Activated B cell treated with CpG ODN at 0.5 μM for 24 hours (primary cell): ENCODE measurements at regions not wholly inside any gene's neighbourhood (a gene's known extent, or its start where the extent isn't known, plus 50 kb on each side); places are given as distances from the start of the nearest gene placed in this dataset.

Experiments used
- ATAC-seq: fragments of 200-7000 bp; cut with Tn5 transposase; one replicate; pipeline ENCODE4 v1.10.0; 2021; ENCODE audit warnings: low read depth, mild to moderate bottlenecking, moderate library complexity
- CTCF ChIA-PET: fragments of 350-600 bp; sonication (Branson Sonifier 250); formaldehyde crosslinking; loops from one replicate; lab custom pipeline; 2021; ENCODE audit warnings: antibody characterized with exemption; lab: Charles Lee
- POLR2A ChIA-PET: fragments of 350-600 bp; sonication (Branson Sonifier 250); formaldehyde crosslinking; loops from one replicate; lab custom pipeline; 2021; ENCODE audit warnings: antibody characterized with exemption; lab: Charles Lee
- DNase-seq: peaks from one replicate; pipeline ENCODE4 v3.0.0; 2022
- H3K27ac Mint-ChIP-seq: one replicate; pipeline ENCODE4 v1.8.0; 2020; ENCODE audit warnings: mixed read lengths
- H3K27me3 Mint-ChIP-seq: one replicate; pipeline ENCODE4 v1.8.0; 2021; ENCODE audit warnings: mixed read lengths
- H3K36me3 Mint-ChIP-seq: one replicate; pipeline ENCODE4 v1.8.0; 2021; ENCODE audit warnings: low read depth, mixed read lengths
- H3K4me1 Mint-ChIP-seq: one replicate; pipeline ENCODE4 v1.8.0; 2021; ENCODE audit warnings: mixed read lengths
- H3K4me3 Mint-ChIP-seq: one replicate; pipeline ENCODE4 v1.8.0; 2020; ENCODE audit warnings: mild to moderate bottlenecking, mixed read lengths
- H3K9me3 Mint-ChIP-seq: one replicate; pipeline ENCODE4 v1.8.0; 2020; ENCODE audit warnings: mixed read lengths
- intact Hi-C: fragments of 100-400 bp; cut with micrococcal nuclease; formaldehyde crosslinking; loops from one replicate; pipeline ENCODE4 v1.15.1; 2024
- TF ChIP-seq, protein P1 (sequence below): fragments of 200-600 bp; IDR thresholded peaks from one replicate; pipeline ENCODE4 v1.8.0; 2022; ENCODE audit warnings: antibody characterized with exemption, mild to moderate bottlenecking

DNA sequence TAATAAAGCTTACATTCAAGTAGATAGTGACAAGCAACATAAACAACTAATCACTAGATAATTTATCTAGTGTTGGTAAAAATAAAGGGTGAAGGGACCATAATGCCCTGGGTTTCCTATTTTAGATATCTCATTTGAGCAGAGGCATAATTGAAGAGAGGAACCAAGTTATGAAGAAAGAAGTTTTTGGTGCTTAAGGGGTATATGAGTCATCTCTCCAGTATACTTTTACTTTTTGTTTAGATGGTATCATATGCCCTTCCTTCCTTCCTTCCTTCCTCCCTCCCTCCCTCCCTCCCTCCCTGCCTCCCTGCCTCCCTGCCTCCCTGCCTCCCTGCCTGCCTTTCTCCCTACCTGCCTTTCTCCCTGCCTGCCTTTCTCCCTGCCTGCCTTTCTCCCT lies 1053.5 kb upstream of the CELF4 start:
- DNase-seq (no peak), ATAC-seq (no peak)
- ChIA-PET CTCF (no interaction called here), POLR2A (no interaction called here)
- Mint-ChIP-seq H3K9me3 (no peaks in the 10 kb centered on the region), H3K4me3 (no peak overlapping the region), H3K36me3 (no peaks in the 10 kb centered on the region), H3K27ac (no peak overlapping the region), H3K27me3 (no peaks in the 10 kb centered on the region), H3K4me1 (no peaks in the 10 kb centered on the region)
- TF ChIP-seq, protein P1, sequence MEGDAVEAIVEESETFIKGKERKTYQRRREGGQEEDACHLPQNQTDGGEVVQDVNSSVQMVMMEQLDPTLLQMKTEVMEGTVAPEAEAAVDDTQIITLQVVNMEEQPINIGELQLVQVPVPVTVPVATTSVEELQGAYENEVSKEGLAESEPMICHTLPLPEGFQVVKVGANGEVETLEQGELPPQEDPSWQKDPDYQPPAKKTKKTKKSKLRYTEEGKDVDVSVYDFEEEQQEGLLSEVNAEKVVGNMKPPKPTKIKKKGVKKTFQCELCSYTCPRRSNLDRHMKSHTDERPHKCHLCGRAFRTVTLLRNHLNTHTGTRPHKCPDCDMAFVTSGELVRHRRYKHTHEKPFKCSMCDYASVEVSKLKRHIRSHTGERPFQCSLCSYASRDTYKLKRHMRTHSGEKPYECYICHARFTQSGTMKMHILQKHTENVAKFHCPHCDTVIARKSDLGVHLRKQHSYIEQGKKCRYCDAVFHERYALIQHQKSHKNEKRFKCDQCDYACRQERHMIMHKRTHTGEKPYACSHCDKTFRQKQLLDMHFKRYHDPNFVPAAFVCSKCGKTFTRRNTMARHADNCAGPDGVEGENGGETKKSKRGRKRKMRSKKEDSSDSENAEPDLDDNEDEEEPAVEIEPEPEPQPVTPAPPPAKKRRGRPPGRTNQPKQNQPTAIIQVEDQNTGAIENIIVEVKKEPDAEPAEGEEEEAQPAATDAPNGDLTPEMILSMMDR, result no peak
- intact Hi-C loops, result no loop called here

DNA sequence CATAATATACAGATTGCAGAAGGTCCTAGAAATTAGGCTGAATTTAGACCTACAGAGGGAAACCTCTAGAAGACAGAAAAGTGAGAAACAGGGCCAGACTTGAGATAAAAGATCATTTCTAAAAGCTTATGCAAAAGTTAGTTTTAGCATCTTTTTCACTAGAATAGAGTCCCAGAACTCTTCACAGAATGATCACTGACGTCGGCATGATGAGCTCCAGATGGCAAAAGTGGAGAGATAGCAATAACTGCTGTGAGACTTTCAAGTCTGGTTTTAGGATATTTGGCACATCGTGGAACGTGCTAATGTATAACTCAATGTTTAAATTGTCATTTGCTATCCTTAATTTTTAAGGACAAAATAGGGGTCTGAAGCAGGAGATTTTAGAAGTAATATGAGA lies 1050.7 kb upstream of the CELF4 start:
- CTCF ChIA-PET, result no interaction called here
- DNase-seq (no peak), ATAC-seq (no peak)
- no peak overlapping the region for H3K4me3 Mint-ChIP-seq
- peaks cover 4% of the 10 kb centered on the region for H3K4me1 Mint-ChIP-seq
- no peaks in the 10 kb centered on the region for H3K27me3 Mint-ChIP-seq
- POLR2A ChIA-PET, result no interaction called here
- no peaks in the 10 kb centered on the region for H3K36me3 Mint-ChIP-seq
- no peak overlapping the region for H3K27ac Mint-ChIP-seq
- intact Hi-C loops, result no loop called here
- TF ChIP-seq, protein P1, result no peak
- no peaks in the 10 kb centered on the region for H3K9me3 Mint-ChIP-seq

DNA sequence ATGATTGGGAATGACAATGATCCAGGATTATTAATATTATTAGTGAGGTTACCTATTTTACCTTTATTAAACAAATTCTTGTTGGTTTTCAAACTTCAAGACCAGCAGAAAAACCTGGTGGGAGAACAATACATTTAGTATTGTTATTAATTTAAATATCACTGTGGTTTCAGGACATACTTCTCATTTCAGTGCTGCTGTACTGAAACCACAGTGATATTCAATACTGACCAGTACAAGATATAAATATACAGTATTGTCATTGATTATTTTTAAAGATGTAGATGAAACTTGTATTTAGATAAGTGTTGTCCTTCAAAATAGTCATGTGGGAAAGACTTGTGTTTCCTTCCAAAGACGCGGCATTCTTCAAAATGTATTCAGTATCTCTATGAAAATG lies 1047.3 kb upstream of the CELF4 start:
- intact Hi-C loops, result no loop called here
- Mint-ChIP-seq H3K27ac (no peak overlapping the region), H3K27me3 (no peaks in the 10 kb centered on the region), H3K36me3 (no peaks in the 10 kb centered on the region), H3K4me1 (peaks cover 8% of the 10 kb centered on the region), H3K9me3 (no peaks in the 10 kb centered on the region), H3K4me3 (no peak overlapping the region)
- TF ChIP-seq, protein P1, result no peak
- ChIA-PET POLR2A (no interaction called here), CTCF (no interaction called here)
- no peak for ATAC-seq
- no peak for DNase-seq

DNA sequence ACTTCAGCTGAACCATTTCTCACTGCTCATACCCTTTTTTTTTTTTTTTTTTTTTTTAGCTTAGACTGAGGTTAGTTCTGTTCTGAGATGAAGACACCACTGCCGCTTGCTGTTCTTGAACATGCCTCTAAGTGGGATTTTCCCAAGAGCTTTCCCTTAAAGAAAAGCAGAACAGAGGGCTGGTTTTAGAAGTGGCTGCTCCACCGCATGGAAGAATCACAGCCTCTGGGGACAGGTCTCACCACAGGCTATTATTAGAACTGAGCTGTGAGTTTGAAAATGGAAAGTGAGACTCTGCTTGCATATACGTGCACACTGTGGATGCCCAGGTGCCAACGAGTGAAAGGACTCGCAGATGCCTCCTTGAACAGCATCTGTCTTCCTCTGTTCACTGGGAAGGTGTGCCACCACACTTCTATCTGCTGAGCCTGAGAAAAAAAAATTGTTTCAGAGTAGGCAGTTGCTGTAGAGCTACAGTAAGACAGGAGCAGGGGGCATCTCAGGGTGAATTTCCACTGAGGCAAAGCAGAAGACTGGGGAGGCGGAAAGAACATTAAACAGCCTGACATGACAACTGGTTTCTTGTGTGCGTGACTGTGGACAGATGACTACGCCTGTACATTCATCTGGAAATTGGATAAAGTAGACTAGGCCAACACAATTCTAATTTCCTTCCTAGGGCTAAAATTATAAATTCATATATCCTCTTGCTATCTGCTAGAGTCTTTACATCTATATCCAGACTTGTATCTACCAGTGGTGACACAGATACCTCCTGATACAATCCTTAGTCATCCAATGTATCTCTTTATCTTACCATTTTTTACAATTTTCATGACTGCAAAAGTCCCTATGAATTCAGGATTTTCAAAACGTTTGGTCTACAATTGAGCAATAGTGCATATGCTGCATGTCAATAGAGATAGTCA lies 1045.7 kb upstream of the CELF4 start:
- intact Hi-C loops, result loop anchor here (1.0 kb wide), 1 partner anchor 330 kb away; no protein-coding TSS in a partner anchor

DNA sequence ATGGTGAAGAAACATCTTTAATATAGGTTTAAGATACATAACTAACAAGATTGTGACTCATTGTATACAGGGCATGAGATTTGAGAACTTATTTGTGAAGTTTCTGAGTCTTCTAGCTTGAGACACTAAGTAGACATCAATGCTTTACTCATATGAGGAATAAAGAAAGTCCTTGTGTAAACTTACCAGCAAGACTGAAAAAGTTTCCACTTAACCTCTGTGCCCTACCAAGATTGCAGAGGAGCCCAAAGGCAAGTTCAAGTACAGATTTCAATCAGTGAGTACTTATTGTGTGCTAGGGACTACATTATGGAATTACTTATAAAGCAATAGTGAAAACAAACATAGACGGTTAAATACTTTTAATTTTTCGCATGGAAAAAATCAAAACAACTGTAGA lies 1041.2 kb upstream of the CELF4 start:
- Mint-ChIP-seq H3K4me1 (peaks cover 8% of the 10 kb centered on the region), H3K36me3 (no peaks in the 10 kb centered on the region), H3K27ac (no peak overlapping the region), H3K4me3 (no peak overlapping the region), H3K9me3 (no peaks in the 10 kb centered on the region), H3K27me3 (no peaks in the 10 kb centered on the region)
- TF ChIP-seq, protein P1, result no peak
- POLR2A ChIA-PET, result no interaction called here
- CTCF ChIA-PET, result no interaction called here
- intact Hi-C loops, result loop anchor here (5.0 kb wide), 1 partner anchor 50 kb away; no protein-coding TSS in a partner anchor
- no peak for DNase-seq
- no peak for ATAC-seq

More for the DNA sequence above, 1045.7 kb upstream of the CELF4 start:
- peak; percentile 70 for ATAC-seq
- H3K4me1 Mint-ChIP-seq, result peaks cover 8% of the 10 kb centered on the region
- H3K27me3 Mint-ChIP-seq, result no peaks in the 10 kb centered on the region
- H3K9me3 Mint-ChIP-seq, result no peaks in the 10 kb centered on the region
- CTCF ChIA-PET, result no interaction called here
- H3K27ac Mint-ChIP-seq, result peak overlapping the region; percentile 50
- TF ChIP-seq, protein P1, result no peak
- H3K36me3 Mint-ChIP-seq, result no peaks in the 10 kb centered on the region
- H3K4me3 Mint-ChIP-seq, result no peak overlapping the region
- POLR2A ChIA-PET, result interaction anchor here (0.7 kb wide), 1 partner anchor 48 kb away, joined by 12 read pairs; no protein-coding TSS in a partner anchor
- no peak for DNase-seq
